H9 (cell line): ENCODE measurements at regions not wholly inside any gene's neighbourhood (a gene's known extent, or its start where the extent isn't known, plus 50 kb on each side); places are given as distances from the start of the nearest gene placed in this dataset.

Experiments used
- DNase-seq: peaks from one replicate; pipeline ENCODE4 v3.0.0-alpha.2; 2017
- H2AFZ ChIP-seq: one replicate; pipeline ENCODE4 v1.6.1; 2013; ENCODE audit warnings: mild to moderate bottlenecking, low read length, control low read depth, moderate library complexity
- H2AK5ac ChIP-seq: 2 replicates; pipeline ENCODE4 v1.6.1; 2013; ENCODE audit warnings: low read length, control low read depth, mixed read lengths; ENCODE audit not compliant: insufficient read length
- H2BK120ac ChIP-seq: one replicate; pipeline ENCODE4 v1.6.1; 2013; ENCODE audit warnings: low read depth, mild to moderate bottlenecking, low read length, control low read depth, inconsistent platforms; ENCODE audit not compliant: poor library complexity, severe bottlenecking
- H2BK12ac ChIP-seq: 2 replicates; pipeline ENCODE4 v1.6.1; 2013; ENCODE audit warnings: low read length, control low read depth, mixed read lengths, low read depth; ENCODE audit not compliant: insufficient read length
- H2BK15ac ChIP-seq: 2 replicates; pipeline ENCODE4 v1.6.1; 2013; ENCODE audit warnings: low read depth, low read length, control low read depth
- H2BK20ac ChIP-seq: one replicate; pipeline ENCODE4 v1.6.1; 2013; ENCODE audit warnings: low read depth, mild to moderate bottlenecking, low read length, control low read depth, inconsistent platforms; ENCODE audit not compliant: poor library complexity, severe bottlenecking
- H2BK5ac ChIP-seq: 2 replicates; pipeline ENCODE4 v1.6.1; 2013; ENCODE audit warnings: low read length, control low read depth, mixed read lengths; ENCODE audit not compliant: insufficient read length
- H3K14ac ChIP-seq: 2 replicates; pipeline ENCODE4 v1.6.1; 2013; ENCODE audit warnings: low read length, control low read depth; ENCODE audit not compliant: insufficient read depth
- H3K18ac ChIP-seq: 2 replicates; pipeline ENCODE4 v1.6.1; 2013; ENCODE audit warnings: low read depth, mild to moderate bottlenecking, mixed read lengths, low read length, control low read depth; ENCODE audit not compliant: insufficient read length
- H3K23ac ChIP-seq: 2 replicates; pipeline ENCODE4 v1.6.1; 2013; ENCODE audit warnings: low read length, control low read depth, mixed read lengths, low read depth; ENCODE audit not compliant: insufficient read length
- H3K23me2 ChIP-seq: 2 replicates; pipeline ENCODE4 v1.6.1; 2013; ENCODE audit warnings: low read depth, mild to moderate bottlenecking, mixed read lengths, low read length, control low read depth; ENCODE audit not compliant: insufficient read length, poor library complexity, severe bottlenecking
- H3K27ac ChIP-seq: 2 replicates; pipeline ENCODE4 v1.5.1; 2013; ENCODE audit warnings: low read length, control low read depth, mixed read lengths, low read depth; ENCODE audit not compliant: insufficient read length
- H3K27me3 ChIP-seq: 2 replicates; pipeline ENCODE4 v1.6.1; 2013; ENCODE audit warnings: low read length, control low read depth, inconsistent platforms; ENCODE audit not compliant: insufficient read depth
- H3K4ac ChIP-seq: 2 replicates; pipeline ENCODE4 v1.6.1; 2013; ENCODE audit warnings: low read depth, mild to moderate bottlenecking, control low read depth, inconsistent platforms, low read length, moderate library complexity
- H3K4me1 ChIP-seq: 2 replicates; pipeline ENCODE4 v1.6.1; 2013; ENCODE audit warnings: low read length, control low read depth, inconsistent platforms; ENCODE audit not compliant: insufficient read depth
- H3K4me2 ChIP-seq: 2 replicates; pipeline ENCODE4 v1.6.1; 2013; ENCODE audit warnings: low read length, control low read depth, mixed read lengths; ENCODE audit not compliant: insufficient read length, insufficient read depth
- H3K56ac ChIP-seq: 2 replicates; pipeline ENCODE4 v1.6.1; 2013; ENCODE audit warnings: low read depth, mild to moderate bottlenecking, mixed read lengths, low read length, control low read depth; ENCODE audit not compliant: insufficient read length
- H3K79me1 ChIP-seq: 2 replicates; pipeline ENCODE4 v1.6.1; 2013; ENCODE audit warnings: low read depth, mild to moderate bottlenecking, moderate library complexity, low read length, control low read depth, inconsistent platforms; ENCODE audit not compliant: insufficient read depth, poor library complexity, severe bottlenecking
- H3K79me2 ChIP-seq: 2 replicates; pipeline ENCODE4 v1.6.1; 2013; ENCODE audit warnings: low read length, control low read depth, inconsistent platforms; ENCODE audit not compliant: insufficient read depth
- H3K9ac ChIP-seq: 2 replicates; pipeline ENCODE4 v1.6.1; 2013; ENCODE audit warnings: low read length, control low read depth, mixed read lengths; ENCODE audit not compliant: insufficient read length; ENCODE audit errors: extremely low read depth
- H3K9me3 ChIP-seq: one replicate; pipeline ENCODE4 v1.6.1; 2013; ENCODE audit warnings: low read depth, low read length, inconsistent platforms; ENCODE audit not compliant: control insufficient read depth
- H3T11ph ChIP-seq: one replicate; pipeline ENCODE4 v1.6.1; 2013; ENCODE audit warnings: mild to moderate bottlenecking, low read length, control low read depth, inconsistent platforms
- H4K20me1 ChIP-seq: one replicate; pipeline ENCODE4 v1.6.1; 2013; ENCODE audit not compliant: control insufficient read depth, insufficient read length, insufficient read depth
- H4K5ac ChIP-seq: 2 replicates; pipeline ENCODE4 v1.6.1; 2013; ENCODE audit warnings: low read depth, mild to moderate bottlenecking, mixed read lengths, low read length, control low read depth; ENCODE audit not compliant: insufficient read length
- H4K8ac ChIP-seq: replicated peaks from 2 replicates; pipeline ENCODE4 v1.6.1; 2013; ENCODE audit warnings: low read length, control low read depth, mixed read lengths, low read depth; ENCODE audit not compliant: insufficient read length
- H4K91ac ChIP-seq: 2 replicates; pipeline ENCODE4 v1.6.1; 2013; ENCODE audit warnings: low read depth, mild to moderate bottlenecking, moderate library complexity, mixed read lengths, low read length, control low read depth; ENCODE audit not compliant: insufficient read length
- H3K27ac Mint-ChIP-seq, 3 experiments: 2 replicates in 2 of 3; 3 replicates in 1 of 3; pipeline ENCODE4 v1.8.0; 2020 to 2021; ENCODE audit warnings: mixed read lengths in 3 of 3, mild to moderate bottlenecking in 1 of 3, moderate library complexity in 1 of 3
- H3K27me3 Mint-ChIP-seq: 2 replicates; pipeline ENCODE4 v1.8.0; 2021; ENCODE audit warnings: low read depth, mild to moderate bottlenecking, moderate library complexity, mixed read lengths
- H3K36me3 Mint-ChIP-seq, 3 experiments: 2 replicates in 2 of 3; 3 replicates in 1 of 3; pipeline ENCODE4 v1.8.0; 2020 to 2021; ENCODE audit warnings: low read depth in 3 of 3, mixed read lengths in 3 of 3; ENCODE audit not compliant: insufficient read depth in 1 of 3
- H3K4me1 Mint-ChIP-seq, 2 experiments: 2 replicates each; pipeline ENCODE4 v1.8.0; 2020; ENCODE audit warnings: mixed read lengths in 2 of 2
- H3K4me3 Mint-ChIP-seq, 2 experiments: 2 replicates in 1 of 2; 3 replicates in 1 of 2; pipeline ENCODE4 v1.8.0; 2020 to 2021; ENCODE audit warnings: mild to moderate bottlenecking in 2 of 2, mixed read lengths in 2 of 2, moderate library complexity in 1 of 2
- H3K9me3 Mint-ChIP-seq, 2 experiments: 2 replicates in 1 of 2; 3 replicates in 1 of 2; pipeline ENCODE4 v1.8.0; 2020; ENCODE audit warnings: mild to moderate bottlenecking in 2 of 2, mixed read lengths in 2 of 2, moderate library complexity in 1 of 2
- CTCF ChIP-seq: fragments of 200-600 bp; sonication (generic); conservative IDR thresholded peaks from 3 replicates; pipeline ENCODE4 v1.8.0; 2021; ENCODE audit warnings: antibody characterized with exemption, mild to moderate bottlenecking
- WGBS: extraction: QIAGEN DNeasy Blood & Tissue Kit; methylation state at CpG from one replicate; pipeline ENCODE4 v1.1.7; 2013; ENCODE audit warnings: missing lambda C conversion rate, low lambda C conversion rate, mixed read lengths; ENCODE audit not compliant: insufficient read length; ENCODE audit errors: extremely low coverage; 5-methylcytosine and 5-hydroxymethylcytosine counted together

- Histone ChIP-seq H3K27ac (no peak overlapping the region), H3K56ac (no peak overlapping the region), H3K27me3 (no peaks in the 10 kb centered on the region), H2BK15ac (no peak overlapping the region), H3K79me1 (no peaks in the 10 kb centered on the region), H4K20me1 (no peaks in the 10 kb centered on the region), H3K14ac (no peak overlapping the region), H2AK5ac (no peak overlapping the region), H2BK12ac (no peak overlapping the region), H3K4me1 (no peaks in the 10 kb centered on the region), H3K9ac (no peak overlapping the region), H3K23ac (no peak overlapping the region), H3K23me2 (no peaks in the 10 kb centered on the region), H2BK20ac (no peak overlapping the region), H3K18ac (no peak overlapping the region), H4K91ac (no peak overlapping the region), H3K4ac (no peak overlapping the region), H3K79me2 (no peaks in the 10 kb centered on the region), H2BK5ac (no peak overlapping the region), H3T11ph (no peak overlapping the region), H3K4me2 (no peak overlapping the region), H2BK120ac (no peak overlapping the region), H4K8ac (no peak overlapping the region), H3K9me3 (no peaks in the 10 kb centered on the region), H4K5ac (no peak overlapping the region), H2AFZ (no peak overlapping the region)
- Mint-ChIP-seq H3K4me1 (no peaks in the 10 kb centered on the region), H3K27ac (no peak overlapping the region), H3K27me3 (no peaks in the 10 kb centered on the region), H3K36me3 (no peaks in the 10 kb centered on the region), H3K4me3 (no peak overlapping the region), H3K9me3 (peaks cover 0 to 3% of the 10 kb centered on the region in 2 experiments; a peak in 1 of 5 replicates)
- WGBS, result no CpG with 5 or more reads among the region's 7 CpGs
- TF ChIP-seq CTCF, result no peak
- no peak for DNase-seq
These were observed 155.6 kb downstream of the NUFIP1 start for GRCh38 chr13:44833626-44834025.
